HCT116 (cell line): ENCODE measurements at regions not wholly inside any gene's neighbourhood (a gene's known extent, or its start where the extent isn't known, plus 50 kb on each side); places are given as distances from the start of the nearest gene placed in this dataset.

Experiments used
- ATAC-seq: fragments of 200-7000 bp; cut with Tn5 transposase; 2 replicates; pipeline ENCODE4 v1.9.1; 2020; ENCODE audit warnings: mild to moderate bottlenecking, moderate library complexity
- BruUV-seq: library from RNA; stranded (reverse); fragments of 400-500 nt; replicated peaks from 2 replicates; lab custom pipeline; 2021; lab: Mats Ljungman, UMichigan
- CTCF ChIA-PET: fragments of 300-600 bp; sonication (Branson Sonifier 250); formaldehyde crosslinking; loops from one replicate; lab custom pipeline; 2021; ENCODE audit warnings: antibody characterized with exemption; lab: Charles Lee
- POLR2A ChIA-PET: fragments of 300-600, 350-600 bp; sonication (Branson Sonifier 250); formaldehyde crosslinking; loops from one replicate; lab custom pipeline; 2021; ENCODE audit warnings: antibody characterized with exemption; lab: Charles Lee
- RAD21 ChIA-PET, 2 experiments: fragments of 300-600 bp; sonication (Branson Sonifier 250); formaldehyde crosslinking; loops; one replicate each; lab custom pipeline; 2023; ENCODE audit warnings: low total read pairs in 2 of 2; ENCODE audit not compliant: uncharacterized antibody in 2 of 2, unreplicated experiment in 2 of 2, low non-redundant PET in 1 of 2; lab: Charles Lee
- DNase-seq: peaks from one replicate; pipeline ENCODE4 v3.0.0-alpha.2; 2010; ENCODE audit warnings: low read depth, low spot score
- H2AFZ ChIP-seq: fragments of 200-600 bp; shearing (Covaris generic), sonication (generic); 2 replicates; pipeline ENCODE4 v1.6.1; 2017; ENCODE audit warnings: low read depth, mixed run types, mixed read lengths, antibody characterized with exemption, low read length; ENCODE audit not compliant: poor library complexity, severe bottlenecking
- H3K27ac ChIP-seq: 2 replicates; pipeline ENCODE4 v1.5.1; 2012; ENCODE audit warnings: low read depth, low read length
- H3K27me3 ChIP-seq: fragments of 200-600 bp; sonication (generic); 2 replicates; pipeline ENCODE4 v1.6.1; 2016; ENCODE audit warnings: mixed run types, low read length, mixed read lengths; ENCODE audit not compliant: insufficient read depth
- H3K36me3 ChIP-seq, 2 experiments: fragments of 200-500 bp in 1 of 2; fragments of 200-600 bp in 1 of 2; sonication (Bioruptor generic) in 1 of 2; sonication (generic) in 1 of 2; 2 replicates each; pipeline versions ENCODE4 v1.5.1 to v1.6.1; 2014 to 2016; ENCODE audit warnings: low read length in 2 of 2, inconsistent platforms in 1 of 2, mixed read lengths in 1 of 2, mixed run types in 1 of 2; ENCODE audit not compliant: insufficient read depth in 2 of 2, control insufficient read depth in 1 of 2
- H3K4me1 ChIP-seq, 2 experiments: fragments of 200-600 bp in 1 of 2; sonication (generic) in 1 of 2; 2 replicates each; pipeline versions ENCODE4 v1.5.1 to v1.6.1; 2012 to 2017; ENCODE audit warnings: low read length in 2 of 2, inconsistent platforms in 1 of 2, mild to moderate bottlenecking in 1 of 2, mixed read lengths in 1 of 2, mixed run types in 1 of 2, moderate library complexity in 1 of 2; ENCODE audit not compliant: insufficient read depth in 2 of 2, control insufficient read depth in 1 of 2
- H3K4me2 ChIP-seq: fragments of 200-600 bp; sonication (generic); 2 replicates; pipeline ENCODE4 v1.6.1; 2017; ENCODE audit warnings: mixed run types, low read length, mixed read lengths
- H3K4me3 ChIP-seq, 2 experiments: fragments of 200-600 bp in 1 of 2; sonication (generic) in 1 of 2; replicated peaks in 1 of 2; 2 replicates each; pipeline ENCODE4 v1.5.1; 2011 to 2016; ENCODE audit warnings: low read length in 2 of 2, control low read depth in 1 of 2, low read depth in 1 of 2, mild to moderate bottlenecking in 1 of 2, mixed read lengths in 1 of 2, mixed run types in 1 of 2
- H3K79me2 ChIP-seq: fragments of 200-600 bp; sonication (generic); 2 replicates; pipeline ENCODE4 v1.6.1; 2017; ENCODE audit warnings: mild to moderate bottlenecking, mixed run types, low read length, moderate library complexity, mixed read lengths; ENCODE audit not compliant: insufficient read depth
- H3K9ac ChIP-seq: fragments of 200-600 bp; sonication (generic); 2 replicates; pipeline ENCODE4 v1.6.1; 2016; ENCODE audit warnings: low read length, mixed read lengths
- H3K9me2 ChIP-seq: fragments of 200-600 bp; sonication (generic), shearing (Covaris generic); 2 replicates; pipeline ENCODE4 v1.6.1; 2017; ENCODE audit warnings: mixed run types, mild to moderate bottlenecking, moderate library complexity; ENCODE audit not compliant: insufficient read depth
- H3K9me3 ChIP-seq, 2 experiments: fragments of 200-500 bp in 1 of 2; fragments of 200-600 bp in 1 of 2; sonication (Bioruptor generic) in 1 of 2; sonication (generic) in 1 of 2; 2 replicates each; pipeline ENCODE4 v1.6.1; 2014 to 2017; ENCODE audit warnings: low read length in 2 of 2, mixed read lengths in 2 of 2, inconsistent platforms in 1 of 2, low read depth in 1 of 2, mild to moderate bottlenecking in 1 of 2, mixed run types in 1 of 2, moderate library complexity in 1 of 2; ENCODE audit not compliant: control insufficient read depth in 1 of 2, insufficient read depth in 1 of 2
- H4K20me1 ChIP-seq: fragments of 200-600 bp; sonication (generic), shearing (Covaris generic); 2 replicates; pipeline ENCODE4 v1.6.1; 2017; ENCODE audit warnings: mixed run types, mild to moderate bottlenecking, moderate library complexity; ENCODE audit not compliant: insufficient read depth
- CBX3 ChIP-seq: IDR thresholded peaks from 2 replicates; pipeline ENCODE4 v1.6.1; 2012; ENCODE audit warnings: low read depth
- CTCF ChIP-seq, 3 experiments: fragments of 200-600 bp in 1 of 3; sonication (generic) in 1 of 3; IDR thresholded peaks in 2 of 3; conservative IDR thresholded peaks in 1 of 3; 2 replicates each; pipeline ENCODE4 v1.5.1; 2012 to 2017; ENCODE audit warnings: low read depth in 2 of 3, low read length in 2 of 3, antibody characterized with exemption in 1 of 3, borderline replicate concordance in 1 of 3, control low read depth in 1 of 3, mild to moderate bottlenecking in 1 of 3, mixed read lengths in 1 of 3, mixed run types in 1 of 3, moderate library complexity in 1 of 3; ENCODE audit not compliant: insufficient read depth in 1 of 3
- EGR1 ChIP-seq: IDR thresholded peaks from 2 replicates; pipeline ENCODE4 v1.6.1; 2012; ENCODE audit warnings: low read depth
- EZH2 ChIP-seq: fragments of 200-600 bp; sonication (generic); IDR thresholded peaks from 2 replicates; pipeline ENCODE4 v1.6.1; 2017; ENCODE audit warnings: antibody characterized with exemption, mixed run types
- EZH2phosphoT487 ChIP-seq: fragments of 200-600 bp; IDR thresholded peaks from 2 replicates; pipeline ENCODE4 v1.6.1; 2018; ENCODE audit warnings: antibody characterized with exemption, borderline replicate concordance
- JUND ChIP-seq: IDR thresholded peaks from 2 replicates; pipeline ENCODE4 v1.6.1; 2012
- MAX ChIP-seq: IDR thresholded peaks from 2 replicates; pipeline ENCODE4 v1.6.1; 2012
- POLR2A ChIP-seq: IDR thresholded peaks from 2 replicates; pipeline ENCODE4 v1.7.0; 2011; ENCODE audit warnings: borderline replicate concordance; ENCODE audit not compliant: insufficient read depth, insufficient read length; ENCODE audit errors: extremely low read depth
- RAD21 ChIP-seq: IDR thresholded peaks from 2 replicates; pipeline ENCODE4 v1.6.1; 2012; ENCODE audit warnings: low read depth, mild to moderate bottlenecking
- SP1 ChIP-seq: IDR thresholded peaks from 2 replicates; pipeline ENCODE4 v1.6.1; 2012; ENCODE audit warnings: low read depth
- TCF7L2 ChIP-seq: IDR thresholded peaks from 2 replicates; pipeline ENCODE4 v1.7.0; 2011; ENCODE audit warnings: borderline replicate concordance, inconsistent platforms; ENCODE audit not compliant: insufficient read depth, insufficient read length; ENCODE audit errors: extremely low read depth
- YY1 ChIP-seq: IDR thresholded peaks from 2 replicates; pipeline ENCODE4 v1.6.1; 2011; ENCODE audit warnings: low read length, low read depth, moderate library complexity, mild to moderate bottlenecking; ENCODE audit not compliant: insufficient replicate concordance; ENCODE audit errors: extremely low read depth
- ZBTB33 ChIP-seq: IDR thresholded peaks from 2 replicates; pipeline ENCODE4 v1.6.1; 2011; ENCODE audit warnings: mild to moderate bottlenecking, low read length, moderate library complexity; ENCODE audit not compliant: insufficient replicate concordance; ENCODE audit errors: extremely low read depth
- ZFX ChIP-seq: fragments of 450-650 bp; IDR thresholded peaks from 2 replicates; pipeline ENCODE4 v1.6.1; 2017
- ZNF274 ChIP-seq: fragments of 200-500 bp; sonication (Bioruptor generic); IDR thresholded peaks from 2 replicates; pipeline ENCODE4 v1.6.1; 2014; ENCODE audit warnings: mild to moderate bottlenecking, low read depth, low read length, inconsistent platforms
- intact Hi-C: fragments of 100-400 bp; cut with micrococcal nuclease; formaldehyde crosslinking; loops from 2 replicates; pipeline ENCODE4 v1.10.0; 2022

- no TSS peak for BruUV-seq
- Histone ChIP-seq H3K4me2 (no peak overlapping the region), H3K4me3 (no peak overlapping the region), H3K36me3 (no peaks in the 10 kb centered on the region), H3K9ac (no peak overlapping the region), H3K9me3 (no peaks in the 10 kb centered on the region), H3K9me2 (no peaks in the 10 kb centered on the region), H3K27ac (no peak overlapping the region), H3K27me3 (no peaks in the 10 kb centered on the region), H3K4me1 (no peaks in the 10 kb centered on the region), H4K20me1 (no peaks in the 10 kb centered on the region), H2AFZ (no peak overlapping the region), H3K79me2 (no peaks in the 10 kb centered on the region)
- ChIA-PET RAD21 (no interaction called here), CTCF (no interaction called here), POLR2A (no interaction called here)
- DNase-seq: no peak
- intact Hi-C loops: no loop called here
- TF ChIP-seq CBX3 (no peak), YY1 (no peak), TCF7L2 (no peak), ZFX (no peak), ZNF274 (no peak), EZH2phosphoT487 (no peak)
- ATAC-seq: no peak
Measured at GRCh38 chr12:34349673-34349961, 327.3 kb downstream of the ALG10 start.

GRCh38 chr12:34350092-34351041, 328.1 kb downstream of the ALG10 start:
- H3K4me1 ChIP-seq: no peaks in the 10 kb centered on the region
- H3K36me3 ChIP-seq: no peaks in the 10 kb centered on the region
- TF ChIP-seq CBX3 (no peak), CTCF (IDR thresholded peaks at IDR 0.05 in 2 of 3, conservative IDR thresholded peaks at IDR 0.05 in 1 of 3; ENCODE audit: borderline replicate concordance in 1 of 3, insufficient read depth in 1 of 3, low read depth in 2 of 3, low read length in 2 of 3) (no peak), ZBTB33 (no peak), POLR2A (no peak), ZFX (no peak), RAD21 (no peak), EZH2phosphoT487 (no peak), MAX (no peak), EGR1 (no peak), SP1 (no peak), JUND (no peak), YY1 (no peak), EZH2 (no peak)
- no peaks in the 10 kb centered on the region for H3K79me2 ChIP-seq
- DNase-seq: no peak
- no peaks in the 10 kb centered on the region for H4K20me1 ChIP-seq
- intact Hi-C loops: no loop called here
- no peaks in the 10 kb centered on the region for H3K9me2 ChIP-seq
- no peak overlapping the region for H3K9ac ChIP-seq
- no peak overlapping the region for H3K27ac ChIP-seq
- ChIA-PET CTCF (no interaction called here), RAD21 (no interaction called here), POLR2A (no interaction called here)
- no peak overlapping the region for H3K4me3 ChIP-seq
- H2AFZ ChIP-seq: no peak overlapping the region
- no peaks in the 10 kb centered on the region for H3K9me3 ChIP-seq
- no TSS peak for BruUV-seq
- H3K4me2 ChIP-seq: no peak overlapping the region
- no peak for ATAC-seq
- no peaks in the 10 kb centered on the region for H3K27me3 ChIP-seq
